Right kidney (tissue), 1 donor: ENCODE measurements at regions not wholly inside any gene's neighbourhood (a gene's known extent, or its start where the extent isn't known, plus 50 kb on each side); places are given as distances from the start of the nearest gene placed in this dataset.
"Not testable (repeated sequence)": the region's sequence is repeated elsewhere in the genome, so short reads cannot be mapped to it uniquely, and the experiment has no call there.

Experiments used
- DNase-seq: peaks from one replicate; pipeline ENCODE4 v3.0.0-alpha.2; 2016

DNA sequence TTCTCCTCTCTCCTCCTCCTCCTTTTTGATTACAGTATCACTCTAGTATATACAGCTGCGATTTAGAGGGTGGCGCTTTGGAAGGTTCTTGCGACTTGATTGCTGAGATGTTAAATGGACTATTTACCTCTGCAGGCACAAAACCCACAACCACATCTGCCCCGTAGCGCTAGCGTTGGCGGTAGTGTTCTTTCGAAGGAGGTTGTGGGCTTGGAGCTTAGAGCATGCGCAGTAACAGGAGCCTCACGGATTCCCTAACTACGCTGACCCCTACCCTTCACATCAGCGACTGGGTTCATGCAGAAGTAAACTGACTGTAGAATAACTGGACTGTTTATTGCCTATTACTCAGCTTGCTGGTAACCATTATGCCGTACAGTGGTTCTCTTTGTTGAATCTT is 58.0 kb downstream of the CGGBP1 start:
- no peak for DNase-seq

- no peak for DNase-seq
Measured at GRCh38 chr3:87997966-87998365, 60.8 kb downstream of the CGGBP1 start.

- no peak for DNase-seq
Measured at GRCh38 chr3:87997298-87997697, 61.5 kb downstream of the CGGBP1 start.

- DNase-seq = no peak
Measured at GRCh38 chr3:87996882-87997281, 61.9 kb downstream of the CGGBP1 start.

- DNase-seq = no peak
Measured at GRCh38 chr3:87993566-87993965, 65.2 kb downstream of the CGGBP1 start.

- DNase-seq = no peak
Measured at GRCh38 chr3:87987952-87988351, 70.9 kb downstream of the CGGBP1 start.

GRCh38 chr3:87982421-87982820 is 76.4 kb downstream of the CGGBP1 start:
- DNase-seq = no peak

DNA sequence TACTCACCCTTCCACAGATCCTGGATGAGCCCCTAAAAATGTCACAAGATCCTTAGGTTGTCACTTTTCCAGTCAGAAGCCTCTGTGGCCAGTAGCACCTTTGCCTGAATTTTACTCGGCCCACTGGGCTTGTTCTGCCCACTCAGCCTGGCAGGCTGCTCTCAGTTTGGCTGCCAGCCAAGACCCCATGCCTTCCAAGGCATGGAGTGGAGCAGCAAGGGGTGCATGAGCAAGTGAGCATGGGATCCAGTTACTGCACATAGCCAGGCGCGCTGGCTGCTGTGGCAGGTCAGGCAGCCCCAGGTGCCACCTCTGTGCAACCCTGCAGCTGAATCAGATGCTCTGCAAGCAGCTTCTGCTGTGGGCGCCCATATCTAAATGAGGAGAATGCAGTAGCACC is 79.3 kb downstream of the CGGBP1 start:
- no peak for DNase-seq

GRCh38 chr3:87977765-87978164 is 81.0 kb downstream of the CGGBP1 start:
- no peak for DNase-seq

DNA sequence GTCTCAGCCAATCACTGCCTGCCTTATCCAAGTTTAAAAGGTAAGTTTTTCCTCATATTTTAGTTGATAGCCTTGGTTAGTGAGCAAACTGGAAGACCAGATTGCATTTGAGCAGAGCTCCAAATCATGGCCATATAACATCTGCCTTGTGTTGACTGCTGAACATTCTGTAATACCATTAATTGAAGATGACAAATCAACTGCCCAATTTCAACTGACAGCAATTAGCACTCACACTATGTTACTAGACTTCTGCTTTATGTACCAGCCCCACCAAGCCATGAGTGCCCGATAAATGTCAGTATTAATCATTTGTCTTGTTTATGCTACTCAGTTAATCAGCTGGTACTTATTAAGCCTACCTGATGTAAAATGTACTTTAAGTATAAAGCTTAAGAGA is 83.1 kb downstream of the CGGBP1 start:
- DNase-seq = no peak

- DNase-seq = no peak
Measured at GRCh38 chr3:87973906-87974305, 84.9 kb downstream of the CGGBP1 start.

DNA sequence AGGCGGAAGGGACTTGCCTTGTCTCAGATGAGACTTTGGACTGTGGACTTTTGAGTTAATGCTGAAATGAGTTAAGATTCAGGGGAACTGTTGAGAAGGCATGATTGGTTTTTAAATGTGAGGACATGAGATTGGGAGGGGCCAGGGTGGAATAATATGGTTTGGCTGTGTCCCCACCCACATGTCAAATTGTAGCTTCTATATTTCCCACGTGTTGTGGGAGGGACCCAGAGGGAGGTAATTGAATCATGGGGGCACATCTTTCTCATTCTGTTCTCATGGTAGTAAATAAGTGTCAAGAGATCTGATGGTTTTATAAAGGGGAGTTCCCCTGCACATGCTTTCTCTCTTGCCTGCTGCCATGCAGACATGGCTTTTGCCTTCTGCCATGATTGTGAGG is 89.2 kb downstream of the CGGBP1 start:
- no peak for DNase-seq

DNA sequence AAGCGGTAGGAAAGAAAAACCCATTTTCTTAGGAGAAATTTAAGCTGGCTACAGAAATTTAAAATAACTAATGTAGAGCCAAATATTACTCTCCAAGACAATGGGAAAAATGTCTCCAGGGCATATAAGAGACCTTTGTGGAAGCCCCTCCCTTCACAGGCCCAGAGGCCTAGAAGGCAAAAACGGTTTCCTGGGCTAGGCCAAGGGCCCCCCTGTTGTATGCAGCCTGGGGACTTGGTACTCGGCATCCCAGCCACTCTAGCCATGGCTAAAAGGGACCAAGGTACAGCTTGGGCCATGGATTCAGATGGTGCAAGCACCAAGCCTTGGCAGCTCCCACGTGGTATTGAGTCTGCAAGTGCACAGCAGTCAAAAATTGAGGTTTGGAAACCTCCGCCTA is 90.1 kb downstream of the CGGBP1 start:
- no peak for DNase-seq

DNA sequence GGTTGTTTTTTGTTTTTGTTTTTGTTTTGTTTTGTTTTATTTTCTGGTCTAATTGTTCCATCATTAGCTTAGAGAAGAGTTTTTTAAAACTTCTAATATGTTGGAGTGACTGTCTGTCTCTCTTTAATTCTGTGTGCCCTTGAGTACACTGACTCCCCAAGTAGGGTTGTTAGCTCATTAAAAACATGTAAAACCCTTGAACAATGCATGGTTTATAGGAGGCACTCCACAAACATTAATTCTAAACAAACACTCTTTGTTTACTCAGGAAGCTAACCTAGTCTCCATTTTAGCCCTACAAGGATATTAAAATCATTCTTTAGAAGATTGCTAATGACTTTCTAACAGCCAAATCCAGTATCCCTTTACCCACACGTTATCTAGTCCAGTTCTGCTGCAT is 100.5 kb downstream of the CGGBP1 start:
- DNase-seq = no peak

DNA sequence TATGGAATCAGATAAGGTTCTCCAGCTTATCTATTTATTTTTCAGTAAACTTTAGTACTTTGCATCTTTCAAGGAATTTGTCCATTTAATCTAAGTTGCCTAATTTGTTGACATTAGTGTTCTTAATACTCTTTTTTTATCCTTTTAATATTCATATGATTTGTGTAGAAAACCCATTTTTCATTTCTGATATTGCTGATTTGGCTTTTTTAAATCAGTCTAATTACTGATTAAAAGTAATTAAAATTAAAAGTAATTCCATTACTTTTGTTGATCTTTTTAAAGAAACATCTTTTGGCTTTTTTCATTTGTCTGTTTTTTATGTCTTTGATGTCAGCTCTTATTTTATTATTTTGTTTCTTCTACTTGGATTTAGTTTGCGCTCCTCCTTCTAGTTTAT is 101.2 kb downstream of the CGGBP1 start:
- DNase-seq = no peak

DNA sequence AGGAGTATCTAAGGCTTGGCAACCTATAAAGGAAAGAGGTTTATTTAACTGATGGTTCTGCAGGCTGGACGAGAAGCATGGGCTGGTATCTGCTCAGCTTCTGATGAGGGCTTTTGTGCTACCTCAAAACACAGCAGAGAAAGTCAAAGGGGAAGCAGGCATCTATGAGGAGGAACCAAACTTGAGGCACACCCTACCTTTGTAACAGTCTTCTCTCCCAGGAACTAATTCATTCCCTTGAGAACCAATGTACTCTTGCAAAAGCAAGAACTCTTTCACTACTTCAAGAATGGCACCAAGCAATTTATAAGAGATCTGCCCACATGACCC is 109.0 kb downstream of the CGGBP1 start:
- DNase-seq = no peak

DNA sequence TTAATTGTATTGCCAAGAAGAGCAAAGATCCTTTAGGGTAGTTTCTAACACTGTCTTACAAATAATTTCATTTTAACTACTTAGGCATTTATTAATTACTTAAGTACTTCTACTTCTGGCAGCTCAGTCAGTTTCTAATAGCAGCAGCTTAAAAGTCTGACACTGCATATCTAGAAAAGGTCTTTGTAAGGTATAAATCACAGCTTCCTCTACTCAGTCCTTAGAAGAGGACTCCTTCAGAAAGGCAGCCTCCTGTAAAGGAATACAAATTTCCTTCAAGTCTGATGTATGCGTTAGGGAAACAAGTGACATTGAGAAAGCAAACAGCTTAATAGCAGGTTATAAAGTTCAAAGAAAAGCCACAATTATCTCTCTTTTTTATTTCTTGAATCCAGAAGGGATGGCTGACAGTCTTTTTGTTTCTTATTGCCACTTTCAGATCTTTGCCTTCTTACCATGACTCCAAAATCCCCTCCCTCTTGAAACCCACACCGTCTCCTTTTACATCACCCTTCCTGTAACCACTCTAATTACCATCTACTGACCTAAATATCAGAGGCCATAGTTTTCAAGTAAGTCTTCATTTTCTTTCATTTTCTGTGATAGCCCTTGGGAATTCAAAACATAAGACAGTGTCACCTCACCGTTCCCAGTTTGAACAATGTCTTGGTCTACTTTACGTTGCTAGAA is 109.5 kb downstream of the CGGBP1 start:
- DNase-seq = no peak

DNA sequence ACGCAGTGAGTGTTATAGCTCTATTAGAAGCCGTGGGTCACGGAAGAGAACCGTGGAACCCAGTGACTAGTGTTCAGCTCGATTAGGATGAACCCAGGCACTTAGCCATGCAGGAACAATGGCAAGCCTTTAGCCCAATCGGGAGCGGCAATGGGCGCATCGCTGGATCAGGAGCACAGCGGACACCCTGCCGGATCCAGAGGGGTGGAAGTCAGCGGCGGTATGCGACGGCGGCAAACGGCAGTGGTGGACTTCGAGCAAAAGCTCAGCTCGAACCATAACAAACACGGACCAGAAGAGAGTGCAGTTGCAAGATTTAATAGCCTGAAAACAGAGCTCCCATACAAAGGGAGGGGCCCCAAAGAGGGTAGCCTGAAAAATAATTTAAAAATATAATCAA is 112.8 kb downstream of the CGGBP1 start:
- not testable (repeated sequence) for DNase-seq

- DNase-seq = not testable (repeated sequence)
Measured at GRCh38 chr3:87942256-87942655, 116.5 kb downstream of the CGGBP1 start.

DNA sequence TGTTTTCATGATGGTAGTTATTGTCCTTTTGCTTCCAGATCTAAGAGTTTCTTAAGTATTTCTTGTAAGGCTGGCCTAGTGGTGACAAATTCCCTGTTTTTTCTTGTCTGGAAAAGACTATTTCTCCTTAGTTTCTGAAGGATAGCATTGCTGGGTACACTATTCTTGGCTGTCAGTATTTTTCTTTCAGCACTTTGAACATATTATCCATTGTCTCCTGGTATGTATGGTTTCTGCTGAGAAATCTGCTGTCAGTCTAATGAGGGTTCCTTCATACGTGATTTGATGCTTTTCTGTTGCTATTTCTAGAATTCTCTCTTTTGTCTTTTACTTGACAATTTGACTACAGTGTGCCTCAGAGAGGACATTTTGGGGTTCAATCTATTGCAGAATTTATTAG is 134.3 kb downstream of the CGGBP1 start:
- no peak for DNase-seq

DNA sequence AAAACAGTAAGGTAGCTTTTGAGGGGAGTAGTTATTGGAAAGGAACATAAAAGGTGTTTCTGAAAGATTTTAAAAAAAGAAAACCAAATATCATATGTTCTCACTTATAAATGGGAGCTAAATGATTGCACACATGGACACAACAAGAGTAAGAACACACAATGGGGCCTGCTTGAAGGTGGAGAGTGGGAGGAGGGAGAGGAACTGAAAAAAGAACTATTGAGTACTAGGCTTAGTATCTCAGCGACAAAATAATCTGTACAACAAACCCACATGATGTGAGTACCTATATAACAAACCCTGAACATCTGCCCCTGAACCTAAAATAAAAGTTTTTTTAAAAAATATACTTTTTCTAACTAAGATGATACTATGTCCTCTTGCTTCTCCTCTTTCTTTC is 138.3 kb downstream of the CGGBP1 start:
- no peak for DNase-seq

DNA sequence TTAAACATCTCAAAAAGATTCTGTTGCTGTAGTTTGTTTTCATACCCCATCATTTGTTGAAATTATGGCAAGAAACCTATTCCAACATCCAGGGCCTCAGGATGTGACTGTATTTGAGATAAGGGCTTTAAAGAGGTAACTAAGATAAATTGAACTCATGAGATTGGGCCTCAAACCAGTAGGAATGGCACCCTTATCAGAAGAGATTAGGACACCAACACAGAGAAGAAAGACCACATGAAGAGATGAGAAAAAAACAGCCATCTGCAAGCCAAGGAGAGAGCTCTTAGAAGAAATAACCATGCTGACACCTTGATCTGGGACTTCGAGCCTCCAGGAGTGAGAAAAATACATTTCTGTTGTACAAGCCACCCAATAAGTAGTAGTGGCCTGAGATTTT is 157.7 kb downstream of the CGGBP1 start:
- DNase-seq = no peak

DNA sequence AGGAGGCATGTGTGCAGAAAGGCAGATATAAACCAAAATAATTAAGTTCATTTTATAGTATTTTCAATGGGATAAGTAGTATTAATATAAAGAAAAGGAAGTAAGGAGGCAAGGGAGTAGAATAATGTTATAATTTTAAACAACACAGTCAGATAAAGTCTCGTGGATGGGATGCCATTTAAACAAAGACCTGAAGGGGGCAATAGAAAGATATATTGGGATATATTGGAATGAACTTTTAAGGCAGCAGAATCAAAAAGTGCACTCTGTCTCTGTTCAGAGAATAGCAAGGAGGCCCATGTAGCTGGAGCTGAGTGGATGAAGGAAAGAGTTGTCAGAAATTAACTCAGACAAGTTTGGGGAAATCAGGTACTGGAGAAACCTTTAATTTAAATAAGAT is 158.7 kb downstream of the CGGBP1 start:
- no peak for DNase-seq

DNA sequence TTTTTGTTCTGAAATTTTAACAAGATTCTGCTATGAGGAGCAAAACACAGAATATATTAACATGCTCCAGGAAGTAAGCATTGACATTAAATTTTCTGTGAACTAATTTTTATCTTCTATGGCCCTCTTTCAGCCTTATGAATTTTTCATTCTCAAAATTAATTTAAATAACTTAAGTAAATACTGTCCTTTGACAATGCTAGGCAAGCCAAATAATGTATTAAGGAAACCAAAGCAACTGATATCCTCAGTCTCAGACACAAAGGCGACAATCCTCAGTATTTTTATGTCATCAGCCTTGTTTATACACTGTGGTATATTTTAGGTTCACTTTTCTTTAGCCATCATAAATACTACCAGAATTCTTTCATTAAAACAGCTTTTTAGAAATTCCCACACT is 159.8 kb downstream of the CGGBP1 start:
- no peak for DNase-seq

- no peak for DNase-seq
Measured at GRCh38 chr3:87895983-87896382, 162.8 kb downstream of the CGGBP1 start.
